ENCODE measurements at regions not wholly inside any gene's neighbourhood (a gene's known extent, or its start where the extent isn't known, plus 50 kb on each side); places are given as distances from the start of the nearest gene placed in this dataset.
"Not testable (repeated sequence)": the region's sequence is repeated elsewhere in the genome, so short reads cannot be mapped to it uniquely, and the experiment has no call there.

- no peaks in the 10 kb centered on the region for H3K36me3 ChIP-seq
- TF ChIP-seq, protein P1, sequence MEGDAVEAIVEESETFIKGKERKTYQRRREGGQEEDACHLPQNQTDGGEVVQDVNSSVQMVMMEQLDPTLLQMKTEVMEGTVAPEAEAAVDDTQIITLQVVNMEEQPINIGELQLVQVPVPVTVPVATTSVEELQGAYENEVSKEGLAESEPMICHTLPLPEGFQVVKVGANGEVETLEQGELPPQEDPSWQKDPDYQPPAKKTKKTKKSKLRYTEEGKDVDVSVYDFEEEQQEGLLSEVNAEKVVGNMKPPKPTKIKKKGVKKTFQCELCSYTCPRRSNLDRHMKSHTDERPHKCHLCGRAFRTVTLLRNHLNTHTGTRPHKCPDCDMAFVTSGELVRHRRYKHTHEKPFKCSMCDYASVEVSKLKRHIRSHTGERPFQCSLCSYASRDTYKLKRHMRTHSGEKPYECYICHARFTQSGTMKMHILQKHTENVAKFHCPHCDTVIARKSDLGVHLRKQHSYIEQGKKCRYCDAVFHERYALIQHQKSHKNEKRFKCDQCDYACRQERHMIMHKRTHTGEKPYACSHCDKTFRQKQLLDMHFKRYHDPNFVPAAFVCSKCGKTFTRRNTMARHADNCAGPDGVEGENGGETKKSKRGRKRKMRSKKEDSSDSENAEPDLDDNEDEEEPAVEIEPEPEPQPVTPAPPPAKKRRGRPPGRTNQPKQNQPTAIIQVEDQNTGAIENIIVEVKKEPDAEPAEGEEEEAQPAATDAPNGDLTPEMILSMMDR (IDR thresholded peaks at IDR 0.05; ENCODE audit: low read depth, low read length): no peak
- no peak for DNase-seq
- no peak overlapping the region for H3K4me3 ChIP-seq (ENCODE audit: low read depth, low read length)
- H3K27me3 ChIP-seq: no peaks in the 10 kb centered on the region
- no peaks in the 10 kb centered on the region for H3K9me3 ChIP-seq
- H3K4me1 ChIP-seq: peaks cover 2% of the 10 kb centered on the region; the same call in 1 of the 2 replicates
Observed at GRCh38 chr3:197450810-197451209, 105.0 kb downstream of the BDH1 start.

DNA sequence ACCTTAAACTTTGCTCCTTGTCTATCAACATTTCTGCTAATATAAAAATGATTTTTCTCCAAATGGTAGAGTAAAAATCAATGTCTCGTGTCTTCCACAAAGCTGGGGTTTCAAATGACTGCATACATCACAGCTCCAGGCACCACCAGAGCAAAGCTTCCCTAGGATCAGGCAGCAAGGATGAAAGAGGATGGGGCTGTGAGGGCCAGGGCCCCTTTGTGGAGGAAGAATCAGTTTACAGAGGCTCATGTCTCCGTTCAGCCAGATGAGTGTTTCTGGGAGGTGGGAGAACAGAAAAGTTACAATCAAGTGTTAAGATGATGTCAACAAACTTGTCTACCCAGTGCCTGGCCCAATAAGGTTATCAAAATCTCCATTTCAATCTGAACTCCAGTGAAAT lies 105.5 kb downstream of the BDH1 start:
- Histone ChIP-seq H3K4me3 (ENCODE audit: low read depth, low read length) (no peak overlapping the region), H3K4me1 (peaks cover 2% of the 10 kb centered on the region; the same call in 1 of the 2 replicates), H3K9me3 (no peaks in the 10 kb centered on the region), H3K36me3 (no peaks in the 10 kb centered on the region), H3K27me3 (no peaks in the 10 kb centered on the region)
- TF ChIP-seq, protein P1 (IDR thresholded peaks at IDR 0.05; ENCODE audit: low read depth, low read length): no peak
- no peak for DNase-seq

GRCh38 chr3:197449181-197449580 lies 106.6 kb downstream of the BDH1 start:
- not testable (repeated sequence) for H3K27me3 ChIP-seq; H3K4me1 ChIP-seq; H3K9me3 ChIP-seq; DNase-seq; H3K4me3 ChIP-seq (ENCODE audit: low read depth, low read length); H3K36me3 ChIP-seq

DNA sequence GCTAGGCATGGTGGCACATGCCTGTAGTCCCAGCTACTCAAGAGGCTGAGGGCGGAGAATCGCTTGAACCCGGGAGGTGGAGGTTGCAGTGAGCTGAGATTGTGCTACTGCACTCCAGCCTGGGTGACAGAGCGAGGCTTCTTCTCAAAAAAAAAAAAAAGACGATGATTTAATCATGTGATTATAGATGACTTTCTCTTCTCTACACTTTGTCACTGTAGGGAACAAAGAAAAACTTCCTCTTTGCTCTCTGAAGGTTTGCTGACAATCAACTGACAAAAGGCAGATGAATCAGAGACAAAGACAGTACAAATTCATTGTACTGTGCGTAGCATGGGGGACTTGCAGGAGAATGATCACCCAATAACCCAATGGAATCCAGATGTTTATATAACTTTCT lies 108.0 kb downstream of the BDH1 start:
- H3K27me3 ChIP-seq; H3K4me1 ChIP-seq; H3K9me3 ChIP-seq; H3K4me3 ChIP-seq (ENCODE audit: low read depth, low read length); DNase-seq; H3K36me3 ChIP-seq: not testable (repeated sequence)

DNA sequence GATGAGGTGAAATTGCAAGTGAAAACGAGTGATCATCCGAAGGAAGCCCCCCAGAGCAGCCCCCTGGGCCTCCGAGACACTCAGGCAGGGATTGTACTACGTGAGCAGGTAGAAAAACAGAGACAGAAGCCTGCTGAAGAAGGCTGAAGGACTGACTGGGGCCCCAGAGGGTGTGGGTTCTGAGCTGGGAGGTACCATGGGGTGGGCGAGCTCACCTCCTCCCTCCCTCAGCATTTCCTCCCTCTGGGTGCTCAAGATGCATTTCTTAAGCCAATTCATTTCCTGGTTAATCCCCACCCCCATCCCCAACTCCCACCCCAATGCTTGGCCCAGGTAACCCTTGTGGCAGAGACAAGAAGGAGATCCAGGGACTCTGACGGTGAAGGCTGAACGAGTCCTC lies 108.7 kb downstream of the BDH1 start:
- no peak overlapping the region for H3K4me3 ChIP-seq (ENCODE audit: low read depth, low read length)
- H3K36me3 ChIP-seq: no peaks in the 10 kb centered on the region
- no peak for DNase-seq
- no peaks in the 10 kb centered on the region for H3K9me3 ChIP-seq
- H3K27me3 ChIP-seq: no peaks in the 10 kb centered on the region
- H3K4me1 ChIP-seq: peaks cover 2% of the 10 kb centered on the region; the same call in 1 of the 2 replicates
- TF ChIP-seq, protein P1 (IDR thresholded peaks at IDR 0.05; ENCODE audit: low read depth, low read length): no peak

- TF ChIP-seq, protein P1 (IDR thresholded peaks at IDR 0.05; ENCODE audit: low read depth, low read length): no peak
Observed at GRCh38 chr3:197446700-197447056, 109.1 kb downstream of the BDH1 start.

GRCh38 chr3:197445896-197446699 lies 109.7 kb downstream of the BDH1 start:
- Histone ChIP-seq H3K4me3 (ENCODE audit: low read depth, low read length) (no peak overlapping the region), H3K27me3 (no peaks in the 10 kb centered on the region), H3K4me1 (peaks cover 2% of the 10 kb centered on the region; the same call in 1 of the 2 replicates), H3K36me3 (no peaks in the 10 kb centered on the region), H3K9me3 (no peaks in the 10 kb centered on the region)
- TF ChIP-seq, protein P1 (IDR thresholded peaks at IDR 0.05; ENCODE audit: low read depth, low read length): no peak
- no peak for DNase-seq

More at GRCh38 chr3:197446700-197447056, 109.1 kb downstream of the BDH1 start:
- no peak for DNase-seq
- no peak overlapping the region for H3K4me3 ChIP-seq (ENCODE audit: low read depth, low read length)
- H3K27me3 ChIP-seq: no peaks in the 10 kb centered on the region
- peaks cover 2% of the 10 kb centered on the region; the same call in 1 of the 2 replicates for H3K4me1 ChIP-seq
- H3K9me3 ChIP-seq: no peaks in the 10 kb centered on the region
- H3K36me3 ChIP-seq: no peaks in the 10 kb centered on the region
